Retinal pigment epithelial cell (primary cell): ENCODE measurements at regions not wholly inside any gene's neighbourhood (a gene's known extent, or its start where the extent isn't known, plus 50 kb on each side); places are given as distances from the start of the nearest gene placed in this dataset.

ENCODE experiments used
- DNase-seq: peaks from one replicate; pipeline ENCODE4 v3.0.0-alpha.2; 2010; ENCODE audit warnings: low read depth
- H3K4me3 ChIP-seq: 2 replicates; pipeline ENCODE4 v1.5.1; 2011; ENCODE audit warnings: mild to moderate bottlenecking, low read length, control low read depth, moderate library complexity
- TF ChIP-seq, protein P1 (sequence below): conservative IDR thresholded peaks from 2 replicates; pipeline ENCODE4 v1.5.1; 2011; ENCODE audit warnings: low read depth, low read length, control low read depth, inconsistent platforms

- no peak overlapping the region for H3K4me3 ChIP-seq
- TF ChIP-seq, protein P1, sequence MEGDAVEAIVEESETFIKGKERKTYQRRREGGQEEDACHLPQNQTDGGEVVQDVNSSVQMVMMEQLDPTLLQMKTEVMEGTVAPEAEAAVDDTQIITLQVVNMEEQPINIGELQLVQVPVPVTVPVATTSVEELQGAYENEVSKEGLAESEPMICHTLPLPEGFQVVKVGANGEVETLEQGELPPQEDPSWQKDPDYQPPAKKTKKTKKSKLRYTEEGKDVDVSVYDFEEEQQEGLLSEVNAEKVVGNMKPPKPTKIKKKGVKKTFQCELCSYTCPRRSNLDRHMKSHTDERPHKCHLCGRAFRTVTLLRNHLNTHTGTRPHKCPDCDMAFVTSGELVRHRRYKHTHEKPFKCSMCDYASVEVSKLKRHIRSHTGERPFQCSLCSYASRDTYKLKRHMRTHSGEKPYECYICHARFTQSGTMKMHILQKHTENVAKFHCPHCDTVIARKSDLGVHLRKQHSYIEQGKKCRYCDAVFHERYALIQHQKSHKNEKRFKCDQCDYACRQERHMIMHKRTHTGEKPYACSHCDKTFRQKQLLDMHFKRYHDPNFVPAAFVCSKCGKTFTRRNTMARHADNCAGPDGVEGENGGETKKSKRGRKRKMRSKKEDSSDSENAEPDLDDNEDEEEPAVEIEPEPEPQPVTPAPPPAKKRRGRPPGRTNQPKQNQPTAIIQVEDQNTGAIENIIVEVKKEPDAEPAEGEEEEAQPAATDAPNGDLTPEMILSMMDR: no peak
- DNase-seq: no peak
Measured at GRCh38 chr2:136257893-136258292, 139.9 kb upstream of the CXCR4 start.

DNA sequence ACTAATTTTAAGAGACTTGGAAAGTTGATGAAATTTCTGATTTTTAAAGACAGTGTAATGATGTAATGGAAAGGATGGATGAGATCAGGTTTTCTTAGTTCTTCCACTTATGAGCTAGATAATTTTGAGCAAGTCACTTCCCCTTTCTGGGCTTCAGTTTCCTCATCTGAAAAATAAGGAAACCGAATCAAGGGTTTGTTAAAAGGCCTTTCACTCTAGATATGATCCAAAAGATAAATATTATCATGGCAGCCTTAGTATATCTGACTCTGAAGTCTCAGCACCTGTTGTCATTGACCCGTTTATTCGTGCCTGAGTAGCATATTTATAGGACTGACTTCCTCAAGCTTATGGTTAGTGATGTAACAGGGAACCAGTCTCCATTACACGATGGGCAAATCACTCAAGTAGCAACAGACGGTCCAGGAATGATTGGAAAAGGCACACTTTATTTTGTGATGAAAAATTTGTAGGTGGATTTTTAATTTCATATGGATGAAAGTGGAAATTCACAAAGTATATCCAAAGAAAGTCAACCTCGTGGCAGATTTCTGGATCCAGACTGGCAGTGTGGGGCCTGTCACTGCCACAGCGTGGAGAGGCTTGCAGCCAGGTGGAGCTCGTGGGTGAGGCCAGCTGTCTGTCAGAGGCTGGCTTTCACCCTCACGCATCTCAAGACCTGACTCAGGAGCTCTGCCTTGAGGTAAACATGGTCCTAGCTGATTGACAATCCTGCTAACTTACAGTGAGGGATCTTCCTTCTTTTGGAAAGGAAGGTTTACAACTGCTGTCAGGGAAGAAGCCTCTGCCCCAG is 137.9 kb upstream of the CXCR4 start:
- TF ChIP-seq, protein P1: no peak
- no peak overlapping the region for H3K4me3 ChIP-seq
- DNase-seq: no peak

- H3K4me3 ChIP-seq: no peak overlapping the region
- TF ChIP-seq, protein P1: no peak
- DNase-seq: no peak
Measured at GRCh38 chr2:136255127-136255526, 137.2 kb upstream of the CXCR4 start.

GRCh38 chr2:136254681-136255080 is 136.7 kb upstream of the CXCR4 start:
- no peak for DNase-seq
- H3K4me3 ChIP-seq: no peak overlapping the region

DNA sequence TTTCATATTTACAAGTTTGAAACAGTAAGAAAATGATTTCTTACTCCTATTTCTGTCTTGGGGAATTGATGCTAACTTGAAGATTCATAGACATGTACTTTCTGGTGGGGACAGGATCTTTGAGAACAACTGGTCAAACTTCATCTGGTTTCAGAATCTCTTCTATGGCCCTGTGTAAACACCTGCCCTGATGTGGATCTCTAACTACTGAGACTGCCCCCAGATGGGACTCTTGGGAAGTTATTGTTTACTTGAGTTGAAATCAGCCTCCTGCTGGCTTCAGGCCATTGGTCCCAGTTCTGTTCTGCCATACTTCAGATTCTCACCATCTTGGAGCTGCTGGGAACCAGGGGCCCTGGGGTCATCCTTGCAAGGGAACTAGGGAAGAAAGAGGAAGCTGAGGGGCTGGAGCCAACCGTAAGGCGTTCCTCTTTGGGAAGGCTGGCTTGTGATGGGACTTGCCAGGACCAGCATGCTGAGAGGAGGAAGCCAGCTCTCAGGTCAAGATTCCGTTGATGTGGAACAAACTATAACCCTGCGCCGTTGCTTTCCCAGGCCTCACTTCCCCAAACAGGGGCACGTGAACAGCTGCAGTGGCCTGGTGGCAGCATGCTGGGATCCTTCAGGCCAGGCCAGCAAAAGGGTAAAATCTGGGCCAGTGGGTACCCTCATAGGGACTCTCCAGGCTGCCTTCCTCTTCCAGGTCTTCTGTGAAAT is 135.5 kb upstream of the CXCR4 start:
- DNase-seq: no peak
- no peak overlapping the region for H3K4me3 ChIP-seq
- TF ChIP-seq, protein P1: no peak

More at GRCh38 chr2:136254681-136255080, 136.7 kb upstream of the CXCR4 start:
- TF ChIP-seq, protein P1: no peak

DNA sequence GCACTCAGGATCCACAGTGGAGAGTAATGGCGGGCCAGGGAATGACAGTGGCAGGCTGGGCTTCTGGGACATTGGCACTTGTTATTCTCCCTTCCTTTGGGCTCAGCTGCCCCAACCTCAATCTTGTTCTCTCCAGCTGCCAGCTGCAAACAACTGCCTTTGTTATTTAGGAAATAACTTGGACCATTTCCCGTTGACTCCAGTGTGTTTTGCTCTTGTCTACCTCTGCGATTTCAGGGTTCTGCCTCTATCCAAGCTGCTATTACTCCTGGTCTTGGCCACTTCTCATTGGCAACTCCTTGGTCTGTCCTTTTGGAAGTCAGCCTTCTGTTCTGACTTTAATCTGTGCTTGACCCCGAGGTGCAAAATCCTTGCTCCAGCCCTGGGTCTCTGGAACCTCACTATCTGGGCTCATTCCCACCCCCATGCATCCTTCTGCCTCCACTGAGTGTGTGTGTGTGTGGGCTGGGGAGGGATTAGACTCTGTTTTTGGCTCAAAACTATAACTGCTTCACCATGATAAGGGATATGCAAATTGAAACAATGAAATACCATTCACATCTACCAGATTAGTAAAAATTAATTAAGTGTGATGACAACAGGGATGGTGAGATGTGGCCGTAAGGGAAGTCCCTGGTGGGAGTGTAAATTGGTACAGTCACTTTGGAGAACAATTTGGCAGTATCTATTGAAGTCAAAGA is 134.1 kb upstream of the CXCR4 start:
- TF ChIP-seq, protein P1: no peak
- H3K4me3 ChIP-seq: no peak overlapping the region
- DNase-seq: no peak
